ENCODE measurements at regions not wholly inside any gene's neighbourhood (a gene's known extent, or its start where the extent isn't known, plus 50 kb on each side); places are given as distances from the start of the nearest gene placed in this dataset.

- Histone ChIP-seq H3K4me3 (ENCODE audit: low read length) (peak overlapping the region; percentile 58), H3K9ac (ENCODE audit: low read length) (no peak overlapping the region), H3K36me3 (ENCODE audit: control insufficient read depth, insufficient read depth, low read length) (no peaks in the 10 kb centered on the region), H3K27me3 (ENCODE audit: control insufficient read depth, insufficient read depth, low read length) (no peaks in the 10 kb centered on the region), H3K4me1 (ENCODE audit: control insufficient read depth, insufficient read depth, low read length) (peaks cover 3% of the 10 kb centered on the region), H3K27ac (ENCODE audit: low read depth, low read length) (no peak overlapping the region)
These were observed 93.7 kb upstream of the PRNP start for GRCh38 chr20:4592316-4593148.

- H3K27ac ChIP-seq (ENCODE audit: low read depth, low read length) = no peak overlapping the region
- no peaks in the 10 kb centered on the region for H3K36me3 ChIP-seq (ENCODE audit: control insufficient read depth, insufficient read depth, low read length)
- H3K4me3 ChIP-seq (ENCODE audit: low read length) = no peak overlapping the region
- H3K27me3 ChIP-seq (ENCODE audit: control insufficient read depth, insufficient read depth, low read length) = no peaks in the 10 kb centered on the region
- H3K9ac ChIP-seq (ENCODE audit: low read length) = no peak overlapping the region
- H3K4me1 ChIP-seq (ENCODE audit: control insufficient read depth, insufficient read depth, low read length) = peaks cover 3% of the 10 kb centered on the region
These were observed 94.3 kb upstream of the PRNP start for GRCh38 chr20:4591975-4592315.

DNA sequence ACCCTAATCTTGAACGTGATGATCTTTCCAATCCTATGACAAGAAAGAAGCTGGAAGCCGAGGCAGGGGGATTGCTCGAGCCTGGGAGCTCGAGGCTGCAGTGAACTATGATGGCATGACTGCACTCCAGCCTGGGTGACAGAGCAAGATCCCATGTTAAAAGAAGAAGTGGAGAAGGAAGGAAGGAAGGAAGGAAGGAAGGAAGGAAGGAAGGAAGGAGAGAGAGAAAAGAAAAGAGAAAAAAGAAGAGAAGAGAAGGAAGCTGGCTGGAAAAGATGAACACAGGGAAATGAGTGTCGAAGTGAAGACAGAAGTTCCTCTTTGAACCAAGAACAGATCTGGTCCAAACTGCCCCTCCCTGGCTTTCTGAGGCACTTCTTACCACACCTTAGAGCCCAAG is 100.5 kb upstream of the PRNP start:
- Histone ChIP-seq H3K4me1 (ENCODE audit: control insufficient read depth, insufficient read depth, low read length) (no peaks in the 10 kb centered on the region), H3K36me3 (ENCODE audit: control insufficient read depth, insufficient read depth, low read length) (no peaks in the 10 kb centered on the region), H3K9ac (ENCODE audit: low read length) (no peak overlapping the region), H3K4me3 (ENCODE audit: low read length) (no peak overlapping the region), H3K27ac (ENCODE audit: low read depth, low read length) (no peak overlapping the region), H3K27me3 (ENCODE audit: control insufficient read depth, insufficient read depth, low read length) (no peaks in the 10 kb centered on the region)

- Histone ChIP-seq H3K9ac (ENCODE audit: low read length) (no peak overlapping the region), H3K4me1 (ENCODE audit: control insufficient read depth, insufficient read depth, low read length) (no peaks in the 10 kb centered on the region), H3K36me3 (ENCODE audit: control insufficient read depth, insufficient read depth, low read length) (no peaks in the 10 kb centered on the region), H3K4me3 (ENCODE audit: low read length) (no peak overlapping the region), H3K27ac (ENCODE audit: low read depth, low read length) (no peak overlapping the region), H3K27me3 (ENCODE audit: control insufficient read depth, insufficient read depth, low read length) (no peaks in the 10 kb centered on the region)
These were observed 101.0 kb upstream of the PRNP start for GRCh38 chr20:4585104-4585753.

DNA sequence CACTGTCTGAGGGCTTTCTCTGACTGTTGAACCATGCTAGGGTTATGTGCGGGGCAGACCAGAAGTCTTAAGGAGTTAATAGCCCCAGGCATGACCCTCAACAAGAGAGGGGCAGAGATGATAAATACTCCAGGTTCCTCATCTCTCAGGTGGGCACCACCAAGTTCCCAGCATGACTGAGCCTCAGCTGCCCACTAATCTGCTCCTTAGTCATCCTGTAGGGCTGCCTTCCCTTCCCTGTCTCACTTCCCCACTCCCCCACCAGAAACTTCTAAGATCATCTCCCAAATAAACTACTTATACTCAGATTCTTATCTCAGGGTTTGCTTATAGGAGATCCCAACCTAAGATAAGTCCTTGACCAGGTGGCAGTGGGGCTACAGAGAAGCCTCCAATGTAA is 101.7 kb upstream of the PRNP start:
- Histone ChIP-seq H3K27me3 (ENCODE audit: control insufficient read depth, insufficient read depth, low read length) (no peaks in the 10 kb centered on the region), H3K36me3 (ENCODE audit: control insufficient read depth, insufficient read depth, low read length) (no peaks in the 10 kb centered on the region), H3K4me3 (ENCODE audit: low read length) (no peak overlapping the region), H3K9ac (ENCODE audit: low read length) (no peak overlapping the region), H3K4me1 (ENCODE audit: control insufficient read depth, insufficient read depth, low read length) (no peaks in the 10 kb centered on the region), H3K27ac (ENCODE audit: low read depth, low read length) (no peak overlapping the region)

DNA sequence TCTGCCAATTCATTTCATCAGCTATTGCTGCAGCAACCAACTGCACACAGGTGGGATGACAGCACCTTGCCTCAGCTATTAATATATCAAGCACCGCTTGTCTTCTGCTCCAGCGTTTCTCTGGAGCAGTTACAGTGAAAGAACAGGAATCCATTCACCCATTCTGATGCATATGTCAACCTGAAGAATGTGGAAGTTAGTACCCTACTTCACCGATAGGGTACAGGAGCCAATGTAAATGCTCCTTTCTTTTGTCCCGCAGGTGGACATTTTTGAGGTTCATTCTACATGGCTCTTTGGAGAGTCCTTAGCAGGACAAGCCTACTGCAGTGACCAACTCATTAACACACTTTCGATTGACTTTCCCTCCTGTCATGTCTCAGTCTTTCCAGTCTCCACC is 104.4 kb upstream of the PRNP start:
- H3K4me3 ChIP-seq (ENCODE audit: low read length) = no peak overlapping the region
- no peaks in the 10 kb centered on the region for H3K4me1 ChIP-seq (ENCODE audit: control insufficient read depth, insufficient read depth, low read length)
- no peak overlapping the region for H3K27ac ChIP-seq (ENCODE audit: low read depth, low read length)
- H3K36me3 ChIP-seq (ENCODE audit: control insufficient read depth, insufficient read depth, low read length) = no peaks in the 10 kb centered on the region
- no peaks in the 10 kb centered on the region for H3K27me3 ChIP-seq (ENCODE audit: control insufficient read depth, insufficient read depth, low read length)
- H3K9ac ChIP-seq (ENCODE audit: low read length) = no peak overlapping the region

- Histone ChIP-seq H3K4me3 (ENCODE audit: low read length) (no peak overlapping the region), H3K27ac (ENCODE audit: low read depth, low read length) (no peak overlapping the region), H3K27me3 (ENCODE audit: control insufficient read depth, insufficient read depth, low read length) (no peaks in the 10 kb centered on the region), H3K9ac (ENCODE audit: low read length) (no peak overlapping the region), H3K4me1 (ENCODE audit: control insufficient read depth, insufficient read depth, low read length) (no peaks in the 10 kb centered on the region), H3K36me3 (ENCODE audit: control insufficient read depth, insufficient read depth, low read length) (no peaks in the 10 kb centered on the region)
These were observed 107.9 kb upstream of the PRNP start for GRCh38 chr20:4578375-4578774.

DNA sequence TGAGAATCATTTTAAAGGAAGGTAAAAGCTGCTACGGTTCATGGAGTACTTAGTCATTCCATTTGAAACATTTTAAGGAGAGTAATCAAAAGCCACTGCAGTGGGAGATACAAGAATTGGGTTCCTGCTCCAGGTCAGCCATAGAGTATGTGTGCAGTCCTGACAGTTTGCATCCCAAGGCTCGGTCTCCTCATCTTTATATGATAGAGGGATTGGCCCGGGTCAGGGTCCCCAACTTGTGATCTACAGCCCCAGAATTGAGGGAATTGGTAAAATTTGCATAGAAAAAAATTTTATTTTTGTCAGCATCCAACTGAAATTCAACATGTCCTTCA is 111.9 kb upstream of the PRNP start:
- Histone ChIP-seq H3K9ac (ENCODE audit: low read length) (no peak overlapping the region), H3K27me3 (ENCODE audit: control insufficient read depth, insufficient read depth, low read length) (no peaks in the 10 kb centered on the region), H3K27ac (ENCODE audit: low read depth, low read length) (peak overlapping the region; percentile 18), H3K36me3 (ENCODE audit: control insufficient read depth, insufficient read depth, low read length) (no peaks in the 10 kb centered on the region), H3K4me3 (ENCODE audit: low read length) (no peak overlapping the region), H3K4me1 (ENCODE audit: control insufficient read depth, insufficient read depth, low read length) (no peaks in the 10 kb centered on the region)

- H3K27ac ChIP-seq (ENCODE audit: low read depth, low read length) = peak overlapping the region; percentile 18
- H3K9ac ChIP-seq (ENCODE audit: low read length) = no peak overlapping the region
- no peaks in the 10 kb centered on the region for H3K27me3 ChIP-seq (ENCODE audit: control insufficient read depth, insufficient read depth, low read length)
- H3K36me3 ChIP-seq (ENCODE audit: control insufficient read depth, insufficient read depth, low read length) = no peaks in the 10 kb centered on the region
- H3K4me1 ChIP-seq (ENCODE audit: control insufficient read depth, insufficient read depth, low read length) = no peaks in the 10 kb centered on the region
- H3K4me3 ChIP-seq (ENCODE audit: low read length) = no peak overlapping the region
These were observed 112.5 kb upstream of the PRNP start for GRCh38 chr20:4573564-4574355.

GRCh38 chr20:4571759-4572531 is 114.3 kb upstream of the PRNP start:
- Histone ChIP-seq H3K9ac (ENCODE audit: low read length) (no peak overlapping the region), H3K36me3 (ENCODE audit: control insufficient read depth, insufficient read depth, low read length) (no peaks in the 10 kb centered on the region), H3K27me3 (ENCODE audit: control insufficient read depth, insufficient read depth, low read length) (no peaks in the 10 kb centered on the region), H3K4me3 (ENCODE audit: low read length) (no peak overlapping the region), H3K27ac (ENCODE audit: low read depth, low read length) (no peak overlapping the region), H3K4me1 (ENCODE audit: control insufficient read depth, insufficient read depth, low read length) (no peaks in the 10 kb centered on the region)

DNA sequence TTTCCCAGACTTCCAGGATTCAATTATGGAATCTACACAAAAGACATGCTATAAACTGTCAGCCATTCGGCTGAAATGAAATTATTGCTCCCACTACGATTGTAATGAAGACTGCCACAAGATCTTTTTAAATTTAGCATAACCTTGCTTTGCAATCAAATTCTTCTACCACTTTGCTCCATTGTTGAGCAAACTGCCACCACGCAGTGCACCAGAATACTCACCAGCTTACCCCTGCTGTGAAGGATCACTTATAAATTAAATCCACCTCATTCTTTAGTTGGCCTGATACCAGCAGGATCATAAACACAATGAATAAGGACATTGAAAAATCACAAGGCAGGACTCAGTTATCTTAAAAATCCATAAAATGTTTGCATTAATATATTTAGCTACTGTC is 116.4 kb upstream of the PRNP start:
- no peaks in the 10 kb centered on the region for H3K36me3 ChIP-seq (ENCODE audit: control insufficient read depth, insufficient read depth, low read length)
- no peaks in the 10 kb centered on the region for H3K4me1 ChIP-seq (ENCODE audit: control insufficient read depth, insufficient read depth, low read length)
- H3K27ac ChIP-seq (ENCODE audit: low read depth, low read length) = no peak overlapping the region
- H3K4me3 ChIP-seq (ENCODE audit: low read length) = no peak overlapping the region
- H3K9ac ChIP-seq (ENCODE audit: low read length) = no peak overlapping the region
- no peaks in the 10 kb centered on the region for H3K27me3 ChIP-seq (ENCODE audit: control insufficient read depth, insufficient read depth, low read length)

- H3K27ac ChIP-seq (ENCODE audit: low read depth, low read length) = no peak overlapping the region
- no peaks in the 10 kb centered on the region for H3K36me3 ChIP-seq (ENCODE audit: control insufficient read depth, insufficient read depth, low read length)
- no peak overlapping the region for H3K4me3 ChIP-seq (ENCODE audit: low read length)
- no peaks in the 10 kb centered on the region for H3K27me3 ChIP-seq (ENCODE audit: control insufficient read depth, insufficient read depth, low read length)
- H3K4me1 ChIP-seq (ENCODE audit: control insufficient read depth, insufficient read depth, low read length) = no peaks in the 10 kb centered on the region
- H3K9ac ChIP-seq (ENCODE audit: low read length) = no peak overlapping the region
These were observed 117.2 kb upstream of the PRNP start for GRCh38 chr20:4569092-4569491.
